BLaER1 (cell line): ENCODE measurements at regions not wholly inside any gene's neighbourhood (a gene's known extent, or its start where the extent isn't known, plus 50 kb on each side); places are given as distances from the start of the nearest gene placed in this dataset.
"Not testable (repeated sequence)": the region's sequence is repeated elsewhere in the genome, so short reads cannot be mapped to it uniquely, and the experiment has no call there.

Source experiments
- H3K27ac ChIP-seq: shearing (Covaris generic); formaldehyde crosslinking; 2 replicates; pipeline ENCODE4 v1.8.1; 2022
- H3K27me3 ChIP-seq: shearing (Covaris generic); formaldehyde crosslinking; 2 replicates; pipeline ENCODE4 v1.8.1; 2022
- H3K36me3 ChIP-seq: shearing (Covaris generic); formaldehyde crosslinking; 2 replicates; pipeline ENCODE4 v1.8.1; 2022
- H3K4me1 ChIP-seq: shearing (Covaris generic); formaldehyde crosslinking; 2 replicates; pipeline ENCODE4 v1.8.1; 2022
- H3K4me2 ChIP-seq: shearing (Covaris generic); formaldehyde crosslinking; 2 replicates; pipeline ENCODE4 v1.8.1; 2022
- H3K4me3 ChIP-seq: shearing (Covaris generic); formaldehyde crosslinking; 2 replicates; pipeline ENCODE4 v1.8.1; 2022
- H3K9ac ChIP-seq: shearing (Covaris generic); formaldehyde crosslinking; 2 replicates; pipeline ENCODE4 v1.8.1; 2022
- H3K9me3 ChIP-seq: shearing (Covaris generic); formaldehyde crosslinking; 2 replicates; pipeline ENCODE4 v1.8.1; 2022
- H4K20me1 ChIP-seq: shearing (Covaris generic); formaldehyde crosslinking; 2 replicates; pipeline ENCODE4 v1.8.1; 2022
- Cebpa-rat ChIP-seq: shearing (Covaris generic); IDR thresholded peaks from 2 replicates; pipeline ENCODE4 v1.8.1; 2022

GRCh38 chr3:35144011-35144410, 495.3 kb upstream of the ARPP21 start:
- no peak overlapping the region for H3K27ac ChIP-seq
- H3K4me1 ChIP-seq = no peaks in the 10 kb centered on the region
- peaks cover 6% of the 10 kb centered on the region; the same call in 1 of the 2 replicates for H3K9me3 ChIP-seq
- no peak for TF ChIP-seq Cebpa-rat
- no peaks in the 10 kb centered on the region for H3K27me3 ChIP-seq
- H4K20me1 ChIP-seq = no peaks in the 10 kb centered on the region
- no peak overlapping the region for H3K9ac ChIP-seq
- H3K4me3 ChIP-seq = no peak overlapping the region
- no peaks in the 10 kb centered on the region for H3K36me3 ChIP-seq
- H3K4me2 ChIP-seq = no peak overlapping the region

- H3K27ac ChIP-seq, H3K4me2 ChIP-seq, H3K4me1 ChIP-seq, H4K20me1 ChIP-seq, H3K9me3 ChIP-seq, H3K27me3 ChIP-seq, H3K4me3 ChIP-seq, H3K9ac ChIP-seq, H3K36me3 ChIP-seq: not testable (repeated sequence)
Observed at GRCh38 chr3:35146256-35147035, 492.9 kb upstream of the ARPP21 start.

- Histone ChIP-seq H3K9ac (no peak overlapping the region), H3K27ac (no peak overlapping the region), H4K20me1 (no peaks in the 10 kb centered on the region), H3K4me3 (no peak overlapping the region), H3K36me3 (no peaks in the 10 kb centered on the region), H3K4me1 (no peaks in the 10 kb centered on the region), H3K27me3 (no peaks in the 10 kb centered on the region), H3K4me2 (no peak overlapping the region), H3K9me3 (peaks cover 23% of the 10 kb centered on the region)
- TF ChIP-seq Cebpa-rat = no peak
Observed at GRCh38 chr3:35183927-35184675, 455.2 kb upstream of the ARPP21 start.

- Histone ChIP-seq H3K4me3 (no peak overlapping the region), H3K4me1 (no peaks in the 10 kb centered on the region), H4K20me1 (no peaks in the 10 kb centered on the region), H3K36me3 (no peaks in the 10 kb centered on the region), H3K9ac (no peak overlapping the region), H3K9me3 (peaks cover 23% of the 10 kb centered on the region), H3K27ac (no peak overlapping the region), H3K4me2 (no peak overlapping the region), H3K27me3 (no peaks in the 10 kb centered on the region)
- TF ChIP-seq Cebpa-rat = no peak
Observed at GRCh38 chr3:35184775-35185174, 454.6 kb upstream of the ARPP21 start.

- Histone ChIP-seq H3K4me2 (no peak overlapping the region), H3K27me3 (no peaks in the 10 kb centered on the region), H3K9me3 (no peaks in the 10 kb centered on the region; the same call in 1 of the 2 replicates), H4K20me1 (no peaks in the 10 kb centered on the region), H3K4me1 (no peaks in the 10 kb centered on the region), H3K9ac (no peak overlapping the region), H3K36me3 (no peaks in the 10 kb centered on the region), H3K27ac (no peak overlapping the region), H3K4me3 (no peak overlapping the region)
- TF ChIP-seq Cebpa-rat = peak; percentile 60; the same call in 1 of the 2 replicates
Observed at GRCh38 chr3:35187908-35188307, 451.4 kb upstream of the ARPP21 start.

- Histone ChIP-seq H3K4me1 (no peaks in the 10 kb centered on the region), H3K4me3 (no peak overlapping the region), H3K27ac (no peak overlapping the region), H3K9me3 (no peaks in the 10 kb centered on the region), H3K4me2 (no peak overlapping the region), H3K9ac (no peak overlapping the region), H3K36me3 (no peaks in the 10 kb centered on the region), H4K20me1 (no peaks in the 10 kb centered on the region), H3K27me3 (no peaks in the 10 kb centered on the region)
- no peak for TF ChIP-seq Cebpa-rat
Observed at GRCh38 chr3:35194666-35195065, 444.7 kb upstream of the ARPP21 start.

GRCh38 chr3:35198857-35199256, 440.5 kb upstream of the ARPP21 start:
- Histone ChIP-seq H3K4me1 (no peaks in the 10 kb centered on the region), H4K20me1 (no peaks in the 10 kb centered on the region), H3K9ac (no peak overlapping the region), H3K9me3 (no peaks in the 10 kb centered on the region), H3K27ac (no peak overlapping the region), H3K36me3 (no peaks in the 10 kb centered on the region), H3K4me2 (no peak overlapping the region), H3K4me3 (no peak overlapping the region), H3K27me3 (no peaks in the 10 kb centered on the region)
- TF ChIP-seq Cebpa-rat = no peak

GRCh38 chr3:35200056-35200455, 439.3 kb upstream of the ARPP21 start:
- no peaks in the 10 kb centered on the region for H4K20me1 ChIP-seq
- no peaks in the 10 kb centered on the region for H3K27me3 ChIP-seq
- no peak overlapping the region for H3K4me3 ChIP-seq
- H3K9me3 ChIP-seq = no peaks in the 10 kb centered on the region
- H3K27ac ChIP-seq = no peak overlapping the region
- no peak for TF ChIP-seq Cebpa-rat
- H3K4me2 ChIP-seq = no peak overlapping the region
- no peaks in the 10 kb centered on the region for H3K4me1 ChIP-seq
- no peak overlapping the region for H3K9ac ChIP-seq
- no peaks in the 10 kb centered on the region for H3K36me3 ChIP-seq

- Histone ChIP-seq H3K36me3 (no peaks in the 10 kb centered on the region), H3K27me3 (no peaks in the 10 kb centered on the region), H3K4me3 (no peak overlapping the region), H3K9ac (no peak overlapping the region), H3K4me2 (no peak overlapping the region), H3K9me3 (no peaks in the 10 kb centered on the region), H3K4me1 (no peaks in the 10 kb centered on the region), H3K27ac (no peak overlapping the region), H4K20me1 (no peaks in the 10 kb centered on the region)
- TF ChIP-seq Cebpa-rat = no peak
Observed at GRCh38 chr3:35201211-35201610, 438.1 kb upstream of the ARPP21 start.
